Small intestine (tissue), 7 donors: ENCODE measurements at regions not wholly inside any gene's neighbourhood (a gene's known extent, or its start where the extent isn't known, plus 50 kb on each side); places are given as distances from the start of the nearest gene placed in this dataset.

Source experiments
- DNase-seq, 2 donors: peaks; one replicate each; pipeline versions ENCODE4 v3.0.0 to v3.0.0-alpha.2; 2013
- FAIRE-seq: peaks from 2 replicates; lab custom pipeline; 2012; peaks lifted over from hg19 to GRCh38; lab: Jason Lieb, UNC
- H3K27ac ChIP-seq, 3 donors: one replicate each; pipeline ENCODE4 v1.5.1; 2013; ENCODE audit warnings: low read length in 2 of 3, mild to moderate bottlenecking in 2 of 3, control low read depth in 1 of 3, inconsistent platforms in 1 of 3, low read depth in 1 of 3, moderate library complexity in 1 of 3
- H3K27me3 ChIP-seq, 3 donors: one replicate each; pipeline ENCODE4 v1.6.1; 2013; ENCODE audit warnings: low read length in 3 of 3, inconsistent platforms in 1 of 3; ENCODE audit not compliant: control insufficient read depth in 3 of 3, insufficient read depth in 3 of 3
- H3K36me3 ChIP-seq, 3 donors: one replicate each; pipeline ENCODE4 v1.6.1; 2013; ENCODE audit warnings: low read length in 3 of 3, inconsistent platforms in 1 of 3, low read depth in 1 of 3, mild to moderate bottlenecking in 1 of 3, moderate library complexity in 1 of 3; ENCODE audit not compliant: control insufficient read depth in 3 of 3, insufficient read depth in 2 of 3
- H3K4me1 ChIP-seq, 3 donors: one replicate each; pipeline ENCODE4 v1.6.1; 2013; ENCODE audit warnings: low read length in 2 of 3, inconsistent platforms in 1 of 3, low read depth in 1 of 3, mild to moderate bottlenecking in 1 of 3, moderate library complexity in 1 of 3; ENCODE audit not compliant: control insufficient read depth in 3 of 3, insufficient read depth in 2 of 3
- H3K4me3 ChIP-seq, 3 donors: one replicate each; pipeline ENCODE4 v1.5.1; 2013; ENCODE audit warnings: low read length in 3 of 3, control low read depth in 1 of 3, inconsistent platforms in 1 of 3, low read depth in 1 of 3, mild to moderate bottlenecking in 1 of 3, moderate library complexity in 1 of 3
- H3K9me3 ChIP-seq, 2 donors: one replicate each; pipeline ENCODE4 v1.6.1; 2013; ENCODE audit warnings: low read depth in 1 of 2, low read length in 1 of 2; ENCODE audit not compliant: control insufficient read depth in 2 of 2, insufficient read depth in 1 of 2
- WGBS, 3 donors: extraction: QIAGEN DNeasy Blood & Tissue Kit; methylation state at CpG; one replicate each; pipeline ENCODE4 v1.1.7; 2013; 5-methylcytosine and 5-hydroxymethylcytosine counted together
- donor health status: healthy with polysubstance abuse.
- donor health status: control.
- donor health status: control.
- donor health status: Bipolar disorder and iron deficiency.
- donor health status: healthy.

GRCh38 chr11:127109796-127110480 is 109.4 kb upstream of the KIRREL3 start:
- no peaks in the 10 kb centered on the region for H3K9me3 ChIP-seq
- H3K27me3 ChIP-seq = no peaks in the 10 kb centered on the region
- H3K27ac ChIP-seq = no peak overlapping the region
- peaks cover 0 to 8% (median 0%) of the 10 kb centered on the region in 3 donors for H3K4me1 ChIP-seq
- WGBS, 3 donors = 60 to 66% (median 63%) methylated on average over 5 of the region's 5 CpGs
- FAIRE-seq (no peak), DNase-seq (no peak)
- H3K4me3 ChIP-seq = no peak overlapping the region
- no peaks in the 10 kb centered on the region for H3K36me3 ChIP-seq

DNA sequence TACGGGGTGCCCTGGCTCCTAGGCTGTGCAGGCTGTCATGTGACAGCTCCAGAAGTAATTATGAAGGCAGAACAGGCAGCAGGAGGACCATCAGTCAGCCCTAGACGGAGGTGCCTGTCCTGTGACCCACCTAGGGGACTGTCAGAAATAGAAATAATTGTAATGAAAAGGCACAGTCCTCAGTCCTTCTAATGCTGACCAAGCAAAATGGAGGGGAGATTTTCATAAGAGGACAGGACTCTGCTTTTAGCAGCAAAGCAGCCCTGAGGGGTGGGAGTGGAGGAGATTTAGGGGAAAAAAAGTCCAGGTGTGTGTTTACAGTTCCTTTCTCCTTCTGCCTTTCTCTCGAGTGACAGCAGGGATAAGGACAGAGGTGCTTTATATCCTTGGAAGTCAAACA is 108.3 kb upstream of the KIRREL3 start:
- Histone ChIP-seq H3K27ac (no peak overlapping the region), H3K4me1 (peaks cover 0 to 8% (median 0%) of the 10 kb centered on the region in 3 donors), H3K36me3 (no peaks in the 10 kb centered on the region), H3K4me3 (no peak overlapping the region), H3K9me3 (no peaks in the 10 kb centered on the region), H3K27me3 (no peaks in the 10 kb centered on the region)
- FAIRE-seq = no peak
- 65 to 69% (median 69%) methylated on average over 3 of the region's 3 CpGs for WGBS, 3 donors
- no peak for DNase-seq

- Histone ChIP-seq H3K36me3 (no peaks in the 10 kb centered on the region), H3K9me3 (no peaks in the 10 kb centered on the region), H3K4me3 (no peak overlapping the region), H3K27me3 (no peaks in the 10 kb centered on the region), H3K27ac (no peak overlapping the region), H3K4me1 (peaks cover 0 to 10% (median 2%) of the 10 kb centered on the region in 3 donors)
- no peak for DNase-seq
- no peak for FAIRE-seq
- 78 to 85% (median 83%) methylated on average over 2 of the region's 2 CpGs for WGBS, 3 donors
These were observed 106.4 kb upstream of the KIRREL3 start for GRCh38 chr11:127106938-127107337.

GRCh38 chr11:127105593-127106541 is 105.3 kb upstream of the KIRREL3 start:
- no peaks in the 10 kb centered on the region for H3K36me3 ChIP-seq
- FAIRE-seq (no peak), DNase-seq (peak; percentile 10 to 54)
- H3K4me3 ChIP-seq = no peak overlapping the region
- peaks cover 0 to 14% (median 2%) of the 10 kb centered on the region in 3 donors for H3K4me1 ChIP-seq
- WGBS, 3 donors = 32 to 43% (median 40%) methylated on average over 15 of the region's 15 CpGs
- H3K27ac ChIP-seq = peak overlapping the region in 1 of 3 donors; percentile 9
- no peaks in the 10 kb centered on the region for H3K9me3 ChIP-seq
- no peaks in the 10 kb centered on the region for H3K27me3 ChIP-seq

DNA sequence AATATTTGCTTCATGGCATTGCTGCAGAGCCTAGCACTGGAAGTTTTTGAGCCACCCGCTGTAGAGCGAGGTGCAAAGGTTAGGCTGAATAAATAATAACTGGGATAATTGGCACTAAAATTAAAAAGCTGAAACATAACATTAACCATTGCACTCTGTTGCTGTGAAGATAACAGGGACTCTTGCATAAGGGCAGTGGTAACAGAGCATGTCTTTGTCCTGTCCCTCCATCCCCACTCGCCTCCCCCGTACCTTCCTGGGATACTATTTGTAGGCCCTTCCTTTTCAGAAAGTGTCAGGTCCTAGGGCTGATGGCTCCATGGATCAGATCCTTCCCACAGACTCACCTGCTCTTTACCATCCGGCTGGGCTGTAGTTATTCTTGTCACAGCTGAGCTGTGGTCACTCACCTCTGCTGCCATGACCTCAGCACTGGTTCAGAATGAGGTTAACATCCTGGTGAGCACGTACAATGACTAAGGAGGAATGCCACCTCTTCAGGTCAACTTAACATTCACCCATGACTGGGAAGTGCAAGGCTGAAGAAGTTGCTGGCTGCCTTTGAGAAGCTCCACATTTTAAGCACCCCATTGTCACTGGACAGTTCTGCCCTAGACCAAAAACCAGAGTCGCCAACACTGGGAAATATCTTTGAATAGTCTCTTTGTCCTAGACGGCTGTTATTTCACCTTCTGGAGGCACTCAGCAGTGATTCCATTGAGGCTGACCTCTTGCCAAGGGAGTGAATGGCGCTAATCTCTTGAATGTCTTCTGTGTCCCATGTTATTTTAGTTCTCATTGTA is 103.2 kb upstream of the KIRREL3 start:
- no peak for FAIRE-seq
- Histone ChIP-seq H3K4me3 (no peak overlapping the region), H3K4me1 (peaks cover 0 to 14% (median 2%) of the 10 kb centered on the region in 3 donors), H3K27me3 (no peaks in the 10 kb centered on the region), H3K36me3 (no peaks in the 10 kb centered on the region), H3K9me3 (no peaks in the 10 kb centered on the region), H3K27ac (no peak overlapping the region)
- 30 to 58% (median 42%) methylated on average over 9 of the region's 9 CpGs for WGBS, 3 donors
- DNase-seq = peak in 1 of 2 donors; percentile 29

GRCh38 chr11:127098684-127099083 is 98.1 kb upstream of the KIRREL3 start:
- no peaks in the 10 kb centered on the region for H3K27me3 ChIP-seq
- FAIRE-seq (no peak), DNase-seq (no peak)
- no peak overlapping the region for H3K4me3 ChIP-seq
- H3K36me3 ChIP-seq = no peaks in the 10 kb centered on the region
- 45 to 59% (median 50%) methylated on average over 1 of the region's 1 CpG for WGBS, 3 donors
- H3K9me3 ChIP-seq = no peaks in the 10 kb centered on the region
- peaks cover 0 to 5% (median under 1%) of the 10 kb centered on the region in 3 donors for H3K4me1 ChIP-seq
- H3K27ac ChIP-seq = no peak overlapping the region

- peaks cover 0 to 3% (median 1%) of the 10 kb centered on the region in 3 donors for H3K27me3 ChIP-seq
- WGBS, 3 donors = 33 to 57% (median 49%) methylated on average over 2 of the region's 2 CpGs
- FAIRE-seq = no peak
- no peak overlapping the region for H3K27ac ChIP-seq
- H3K4me1 ChIP-seq = no peaks in the 10 kb centered on the region
- no peak overlapping the region for H3K4me3 ChIP-seq
- H3K36me3 ChIP-seq = no peaks in the 10 kb centered on the region
- H3K9me3 ChIP-seq = no peaks in the 10 kb centered on the region
- DNase-seq = no peak
These were observed 80.2 kb upstream of the KIRREL3 start for GRCh38 chr11:127080735-127081134.

- DNase-seq (no peak), FAIRE-seq (no peak)
- H3K4me1 ChIP-seq = no peaks in the 10 kb centered on the region
- H3K27ac ChIP-seq = no peak overlapping the region
- H3K27me3 ChIP-seq = peaks cover 0 to 11% (median 1%) of the 10 kb centered on the region in 3 donors
- no peak overlapping the region for H3K4me3 ChIP-seq
- no peaks in the 10 kb centered on the region for H3K9me3 ChIP-seq
- 76 to 81% (median 78%) methylated on average over 4 of the region's 4 CpGs for WGBS, 3 donors
- H3K36me3 ChIP-seq = no peaks in the 10 kb centered on the region
These were observed 75.2 kb upstream of the KIRREL3 start for GRCh38 chr11:127075758-127076157.
